Stimulated activated CD8-positive, alpha-beta memory T cell treated with anti-CD3 and anti-CD28 coated beads, Interleukin-15, amount 100 ng/mL, for 48 hours (primary cell): ENCODE measurements at regions not wholly inside any gene's neighbourhood (a gene's known extent, or its start where the extent isn't known, plus 50 kb on each side); places are given as distances from the start of the nearest gene placed in this dataset.
A peak's percentile ranks its signal among the peaks of the same experiment; 100 is the strongest.
"Not testable (repeated sequence)": the region's sequence is repeated elsewhere in the genome, so short reads cannot be mapped to it uniquely, and the experiment has no call there.

Experiments
- DNase-seq, 2 donors: peaks; one replicate each; pipeline ENCODE4 v3.0.0-alpha.2; 2020; ENCODE audit warnings: low read depth in 2 of 2

GRCh38 chr3:66552846-66553245, 52.0 kb upstream of the LRIG1 start:
- DNase-seq = no peak

DNA sequence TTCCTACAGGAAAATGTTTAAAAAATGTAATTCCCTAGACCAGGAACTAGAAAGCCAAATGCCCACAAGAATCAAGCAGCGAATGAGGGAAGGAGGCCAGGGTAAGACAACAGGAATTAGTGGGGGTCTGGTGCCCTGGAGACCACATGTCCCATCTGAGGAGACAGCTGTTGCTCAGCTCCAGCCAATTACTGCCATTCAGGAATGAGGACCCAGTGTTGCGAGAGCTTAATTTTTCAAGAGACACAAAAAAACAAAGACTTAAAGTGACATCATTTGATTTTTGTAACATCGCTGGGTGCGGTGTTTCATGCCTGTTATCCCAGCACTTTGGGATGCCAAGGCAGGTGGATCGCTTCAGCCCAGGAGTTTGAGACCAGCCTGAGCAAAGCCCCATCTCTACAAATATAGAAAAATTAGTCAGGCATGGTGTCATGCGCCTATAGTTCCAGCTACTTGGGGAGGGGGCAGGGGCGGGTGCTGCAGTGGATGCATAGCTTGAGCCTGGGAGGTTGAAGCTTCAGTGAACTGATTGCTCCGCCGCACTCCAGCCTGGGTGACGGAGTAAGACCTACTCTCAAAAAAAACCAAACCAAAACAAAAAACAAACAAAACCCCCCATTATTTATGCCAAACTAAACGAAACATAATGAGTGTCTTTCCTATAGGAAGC, 52.8 kb upstream of the LRIG1 start:
- DNase-seq = no peak

GRCh38 chr3:66554178-66554577, 53.4 kb upstream of the LRIG1 start:
- DNase-seq = no peak

- DNase-seq = no peak
Observed at GRCh38 chr3:66555214-66555844, 54.5 kb upstream of the LRIG1 start.

- DNase-seq = no peak
Observed at GRCh38 chr3:66557170-66557569, 56.3 kb upstream of the LRIG1 start.

GRCh38 chr3:66559924-66560323, 59.1 kb upstream of the LRIG1 start:
- not testable (repeated sequence) for DNase-seq

- DNase-seq = no peak
Observed at GRCh38 chr3:66561367-66561766, 60.5 kb upstream of the LRIG1 start.

- DNase-seq = no peak
Observed at GRCh38 chr3:66565301-66565700, 64.5 kb upstream of the LRIG1 start.

DNA sequence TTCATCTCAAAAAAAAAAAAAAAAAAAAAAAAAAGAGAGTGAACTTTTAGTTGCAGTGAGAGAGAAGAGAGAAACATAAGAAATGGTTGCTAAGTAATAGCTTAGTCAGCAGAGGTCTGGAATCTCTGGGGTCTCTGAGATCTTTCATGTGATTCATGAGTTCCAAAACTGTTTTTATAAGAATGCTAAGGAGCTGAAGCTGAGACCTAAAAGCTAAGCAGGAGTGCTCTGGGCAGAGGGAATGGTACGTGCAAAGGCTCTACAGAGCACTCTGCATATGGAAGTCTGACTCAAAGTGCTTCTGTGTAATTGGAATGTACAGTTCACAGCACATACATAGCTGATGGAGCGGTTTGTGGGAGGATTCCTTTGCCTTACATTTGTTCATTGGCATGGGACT, 66.3 kb upstream of the LRIG1 start:
- DNase-seq = no peak

DNA sequence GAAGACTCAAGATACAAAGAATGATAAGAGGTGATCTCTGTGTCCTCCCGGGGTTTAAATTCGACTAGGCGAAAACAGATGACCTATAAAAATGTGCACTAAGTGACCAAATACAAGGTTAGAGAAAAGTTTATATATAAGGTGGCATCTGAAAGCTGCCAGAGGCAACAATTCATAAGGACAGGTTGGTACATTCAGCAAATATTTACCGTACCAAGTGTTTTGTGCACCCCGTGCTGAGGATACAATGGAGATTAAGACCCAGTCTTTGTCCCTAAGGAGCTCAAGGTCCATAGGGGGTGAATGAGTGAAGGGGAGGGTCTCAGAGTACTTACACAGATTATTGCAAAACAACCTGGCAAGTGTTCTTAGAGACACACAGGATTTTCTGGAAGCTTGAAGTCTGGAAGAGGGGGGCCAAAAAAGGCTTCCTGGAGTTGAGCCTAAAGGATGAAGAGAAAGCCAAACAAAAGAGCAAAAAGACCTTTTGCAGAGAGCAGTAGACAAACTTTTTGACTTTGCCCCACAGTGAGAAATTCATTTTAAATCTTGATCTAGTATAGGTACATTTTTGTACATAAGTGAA, 71.4 kb upstream of the LRIG1 start:
- DNase-seq = no peak

- DNase-seq = no peak
Observed at GRCh38 chr3:66572938-66573710, 72.3 kb upstream of the LRIG1 start.

GRCh38 chr3:66574091-66574490, 73.3 kb upstream of the LRIG1 start:
- DNase-seq = no peak

GRCh38 chr3:66577426-66578203, 76.8 kb upstream of the LRIG1 start:
- DNase-seq = no peak

DNA sequence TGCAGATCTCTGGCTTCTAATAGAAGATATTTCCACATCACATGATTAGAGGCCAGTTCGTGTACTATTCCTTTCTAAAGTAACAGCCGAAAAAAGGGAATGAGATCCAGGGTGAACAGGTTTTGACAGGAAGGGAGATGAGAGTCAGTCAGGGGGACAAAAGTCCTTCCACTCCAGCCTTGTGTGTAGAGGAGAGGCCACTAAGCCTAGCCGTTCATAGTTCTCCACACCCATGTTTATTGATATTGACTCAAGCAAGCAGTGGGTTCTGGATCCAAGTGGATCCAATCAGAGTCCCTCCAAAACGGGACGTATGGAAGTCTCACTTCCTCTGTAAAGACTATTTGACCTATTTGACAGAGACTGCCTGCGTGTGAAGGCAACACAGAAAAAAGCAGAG, 80.4 kb upstream of the LRIG1 start:
- DNase-seq = no peak

GRCh38 chr3:66582721-66583423, 82.0 kb upstream of the LRIG1 start:
- peak; percentile 9 to 24 for DNase-seq

- no peak for DNase-seq
Observed at GRCh38 chr3:66583424-66584040, 82.7 kb upstream of the LRIG1 start.

DNA sequence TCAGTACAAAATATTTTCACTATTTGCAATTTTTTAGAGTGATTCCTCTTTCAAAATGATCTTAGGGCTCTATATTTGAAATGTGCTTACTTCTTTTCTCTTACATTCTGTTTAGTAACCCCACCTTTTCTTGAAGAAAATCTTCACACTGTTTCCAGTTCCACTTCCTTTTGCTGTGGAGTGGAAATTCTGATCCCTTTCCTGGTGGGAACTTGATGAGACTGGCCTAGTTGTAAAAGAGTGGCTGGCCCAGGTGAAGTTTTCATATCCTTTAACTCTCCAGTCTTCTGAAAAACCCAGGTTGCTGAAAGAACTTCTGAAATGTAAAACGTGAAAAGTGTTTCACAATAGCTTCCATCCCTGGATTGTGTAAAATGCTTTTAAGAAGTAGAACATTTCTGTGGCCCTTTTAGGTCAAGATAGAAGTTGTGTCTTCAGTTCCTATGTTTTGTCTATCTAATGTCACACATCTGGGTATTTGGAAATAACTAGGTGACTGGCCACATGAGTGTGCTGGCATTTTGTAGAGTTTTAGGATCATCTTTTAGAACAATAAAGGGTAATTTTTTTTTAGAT, 84.8 kb upstream of the LRIG1 start:
- no peak for DNase-seq

- no peak for DNase-seq
Observed at GRCh38 chr3:66586853-66587252, 86.0 kb upstream of the LRIG1 start.

GRCh38 chr3:66588340-66588847, 87.6 kb upstream of the LRIG1 start:
- no peak for DNase-seq
